ENCODE measurements at regions not wholly inside any gene's neighbourhood (a gene's known extent, or its start where the extent isn't known, plus 50 kb on each side); places are given as distances from the start of the nearest gene placed in this dataset.

- TF ChIP-seq HCFC1 (IDR thresholded peaks at IDR 0.05; ENCODE audit: low read depth, low read length) (no peak), SOX6 (IDR thresholded peaks at IDR 0.05) (no peak), PCBP2 (IDR thresholded peaks at IDR 0.05; ENCODE audit: low read depth, low read length, poor library complexity, severe bottlenecking) (no peak), CBX2 (IDR thresholded peaks at IDR 0.05; ENCODE audit: insufficient read depth, low read length, poor library complexity, severe bottlenecking) (no peak), RBFOX2 (IDR thresholded peaks at IDR 0.05; ENCODE audit: low read depth, low read length) (no peak), CTCF (IDR thresholded peaks at IDR 0.05 in 2 of 3, conservative IDR thresholded peaks at IDR 0.05 in 1 of 3; ENCODE audit: insufficient read depth in 2 of 3, low read depth in 1 of 3, low read length in 3 of 3) (no peak), ZBTB33 (CRISPR knock-in tag; IDR thresholded peaks at IDR 0.05) (no peak), RFX1 (IDR thresholded peaks at IDR 0.05) (no peak), KDM5B (IDR thresholded peaks at IDR 0.05; ENCODE audit: insufficient replicate concordance, low read depth, low read length) (no peak), FOXM1 (IDR thresholded peaks at IDR 0.05; ENCODE audit: low read depth) (no peak), FOXM1 (CRISPR knock-in tag; IDR thresholded peaks at IDR 0.05; ENCODE audit: low read depth) (no peak), CHD2 (IDR thresholded peaks at IDR 0.05; ENCODE audit: low read depth, low read length) (no peak), SIRT6 (IDR thresholded peaks at IDR 0.05; ENCODE audit: low read depth, low read length) (no peak), PCBP1 (IDR thresholded peaks at IDR 0.05; ENCODE audit: low read depth, low read length, poor library complexity, severe bottlenecking) (no peak), ZNF23 (CRISPR knock-in tag; IDR thresholded peaks at IDR 0.05) (no peak)
Observed at GRCh38 chr6:120282005-120282404, 932.4 kb upstream of the MAN1A1 start.
